Right renal pelvis (tissue), 4 donors: ENCODE measurements at regions not wholly inside any gene's neighbourhood (a gene's known extent, or its start where the extent isn't known, plus 50 kb on each side); places are given as distances from the start of the nearest gene placed in this dataset.

Experiments
- DNase-seq, 4 donors: peaks; one replicate each; pipeline ENCODE4 v3.0.0-alpha.2; 2013; ENCODE audit warnings: low read depth in 4 of 4, low spot score in 3 of 4, missing footprints in 1 of 4

DNA sequence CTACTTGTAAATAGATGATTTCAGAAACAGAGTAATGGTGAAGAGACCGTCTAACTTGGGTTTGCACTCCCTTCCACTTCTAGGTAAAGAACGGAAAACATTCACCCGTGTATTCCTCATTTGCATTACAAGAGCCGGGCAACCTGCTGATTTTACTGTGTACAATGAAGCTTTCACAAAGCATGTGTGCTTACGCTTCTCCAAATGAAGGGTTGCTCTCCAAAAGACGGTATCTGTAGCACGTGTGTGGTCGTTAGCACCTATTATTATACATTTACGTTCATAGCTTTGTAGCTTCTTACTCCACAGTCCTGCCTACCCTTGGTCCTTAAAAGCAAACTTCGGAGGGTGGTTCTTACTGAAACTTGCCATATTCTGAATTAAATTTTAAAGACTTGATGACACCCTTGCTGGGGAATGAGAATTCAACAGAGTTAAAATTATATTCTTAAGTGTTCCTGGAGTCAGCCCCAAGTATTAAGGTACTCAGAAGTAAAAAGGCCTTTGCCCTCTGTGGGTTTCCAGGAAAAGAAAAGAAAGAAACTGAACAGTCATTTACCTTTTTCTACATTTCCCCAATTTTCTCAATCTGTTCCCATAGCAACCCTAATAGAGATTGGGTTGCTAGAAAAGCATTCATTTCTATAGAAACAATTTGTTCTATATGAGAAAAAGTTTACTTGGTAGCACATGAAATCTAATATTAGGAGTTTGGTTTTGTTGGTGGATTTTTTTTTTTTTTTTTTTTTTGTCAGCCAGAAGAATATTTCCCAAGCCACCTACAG is 61.9 kb upstream of the KCNG1 start:
- DNase-seq, result no peak

DNA sequence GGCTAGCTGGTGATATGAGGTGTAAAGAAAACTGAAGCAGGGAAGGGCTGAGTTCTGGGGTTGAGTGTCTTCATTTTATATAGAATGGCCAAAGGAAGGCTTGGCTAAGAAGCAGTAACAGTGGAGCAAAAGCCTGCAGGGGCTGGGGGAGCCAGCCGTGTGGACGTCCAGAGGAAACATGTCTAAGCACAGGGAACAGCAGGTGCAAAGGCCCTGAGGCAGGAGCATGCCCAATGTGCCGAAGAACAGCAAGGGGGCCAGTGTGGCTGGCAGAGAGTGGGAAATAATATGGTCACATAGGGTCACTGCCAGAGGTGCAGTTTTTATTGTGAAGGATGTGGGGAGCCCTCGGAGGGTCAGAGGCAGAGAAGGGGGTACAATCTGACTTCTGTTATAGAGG is 60.5 kb upstream of the KCNG1 start:
- no peak for DNase-seq

DNA sequence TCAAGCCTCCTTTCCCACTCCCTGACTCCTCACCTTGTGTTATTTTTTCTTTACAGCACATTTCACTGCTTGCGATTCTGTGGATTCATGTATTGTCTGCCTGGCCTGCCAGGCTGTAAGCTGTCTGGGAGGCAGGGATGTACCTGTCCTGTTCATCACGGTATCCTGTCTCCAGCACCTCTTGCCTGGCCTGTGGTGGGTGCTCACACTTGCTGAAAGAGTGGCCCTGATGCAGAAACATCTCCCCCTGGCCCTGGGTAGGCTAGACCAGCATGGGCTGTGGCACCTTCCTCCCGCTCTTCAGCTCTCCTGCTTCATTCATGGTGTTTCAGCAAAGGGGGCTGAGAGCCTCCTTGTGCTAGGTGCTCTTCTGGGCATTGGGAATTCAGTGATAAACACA is 60.1 kb upstream of the KCNG1 start:
- no peak for DNase-seq

DNA sequence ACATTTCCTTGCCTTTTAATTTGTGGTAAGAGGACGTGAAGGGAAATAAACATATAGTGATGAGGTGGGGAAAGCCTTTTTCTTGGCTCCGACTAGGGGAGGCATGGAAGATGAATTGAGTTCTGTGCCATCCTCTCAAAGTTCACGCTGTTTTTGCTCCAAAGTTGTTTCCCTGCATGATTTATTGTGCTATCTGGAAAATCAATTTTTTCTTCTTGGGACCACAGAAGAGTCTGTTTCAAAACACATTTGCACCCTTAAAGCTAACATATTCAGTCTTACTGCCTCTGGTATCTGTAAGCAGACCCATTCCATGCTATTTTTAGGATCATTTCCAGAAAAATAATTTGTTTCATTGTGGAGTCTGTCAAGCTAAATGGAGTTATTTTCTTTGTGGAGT is 57.6 kb upstream of the KCNG1 start:
- no peak for DNase-seq

DNA sequence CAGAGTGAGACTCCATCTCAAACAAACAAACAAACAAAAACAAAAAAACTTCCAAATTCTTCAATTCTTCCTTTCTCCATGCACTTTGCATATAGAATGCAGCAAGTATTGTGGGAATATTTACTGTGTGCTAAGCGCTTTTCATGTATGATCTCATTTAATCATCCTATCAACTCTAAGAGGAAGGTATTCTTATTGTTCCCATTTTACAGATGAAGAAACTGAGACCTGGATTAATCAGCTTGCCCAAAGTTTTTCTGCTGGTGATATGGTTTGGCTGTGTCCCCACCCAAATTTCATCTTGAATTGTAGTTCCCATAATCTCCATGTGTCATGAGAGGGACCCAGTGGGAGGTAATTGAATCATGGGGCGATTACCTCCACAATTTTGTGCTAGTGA is 56.6 kb upstream of the KCNG1 start:
- no peak for DNase-seq

DNA sequence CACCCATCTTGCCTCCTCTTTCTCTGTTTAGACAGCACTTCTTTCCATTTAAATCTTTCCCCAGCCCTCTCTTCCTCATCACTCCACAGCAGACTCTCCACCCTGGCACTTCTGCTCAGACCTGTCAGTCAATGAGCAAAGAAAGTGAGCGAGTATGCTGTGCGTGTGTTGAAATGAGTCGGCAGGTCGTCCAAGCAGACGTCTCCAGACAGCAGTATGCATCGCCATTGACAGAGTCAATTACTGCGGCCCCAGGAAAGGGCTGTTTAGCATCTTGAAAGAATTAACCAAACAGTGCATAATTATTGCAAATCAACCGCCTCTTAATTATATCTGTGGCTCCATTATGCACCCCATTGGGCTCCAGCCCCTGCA is 54.8 kb upstream of the KCNG1 start:
- no peak for DNase-seq

DNA sequence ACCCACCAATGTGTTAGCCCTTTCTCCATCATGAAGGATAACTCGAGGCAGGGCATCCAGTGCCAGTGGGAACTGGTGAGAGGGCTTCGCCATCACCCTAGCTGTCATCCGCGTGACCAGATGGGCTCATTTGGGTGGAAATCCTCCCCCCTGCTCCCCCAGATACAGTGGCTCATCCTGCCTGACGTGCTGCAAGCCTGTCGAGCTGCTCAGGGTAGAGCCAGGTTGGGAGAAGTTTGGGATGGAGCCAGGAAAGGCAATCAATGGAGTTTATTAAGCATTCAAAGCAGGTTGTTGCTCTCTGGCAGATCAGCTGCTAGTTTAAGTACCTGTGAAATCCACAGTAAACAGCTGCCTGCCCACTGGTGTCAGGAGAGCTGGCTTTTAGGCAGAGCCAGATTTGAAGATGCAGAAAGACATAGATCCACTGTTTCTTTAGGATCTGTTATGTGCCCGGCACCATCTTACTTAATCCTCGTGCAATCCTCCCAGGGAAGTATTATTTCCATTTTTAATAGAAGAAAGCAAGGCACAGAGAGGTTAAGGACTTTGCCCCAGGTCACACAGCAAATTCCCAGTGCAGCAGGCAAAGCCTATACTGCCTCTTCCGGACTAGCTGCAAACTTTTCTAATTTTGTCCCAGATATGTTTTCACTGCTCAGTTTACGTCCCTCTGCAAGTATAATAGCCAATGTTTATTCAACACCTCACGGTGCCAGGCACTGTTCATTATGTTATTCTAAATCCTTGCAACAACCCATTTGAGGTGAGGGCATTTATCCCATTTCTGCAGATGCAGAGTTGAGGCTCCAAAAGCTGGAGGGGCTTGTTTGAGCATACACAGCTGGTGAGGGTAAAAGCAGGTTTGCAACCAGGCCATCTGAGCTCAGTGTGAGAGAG is 54.1 kb upstream of the KCNG1 start:
- no peak for DNase-seq

DNA sequence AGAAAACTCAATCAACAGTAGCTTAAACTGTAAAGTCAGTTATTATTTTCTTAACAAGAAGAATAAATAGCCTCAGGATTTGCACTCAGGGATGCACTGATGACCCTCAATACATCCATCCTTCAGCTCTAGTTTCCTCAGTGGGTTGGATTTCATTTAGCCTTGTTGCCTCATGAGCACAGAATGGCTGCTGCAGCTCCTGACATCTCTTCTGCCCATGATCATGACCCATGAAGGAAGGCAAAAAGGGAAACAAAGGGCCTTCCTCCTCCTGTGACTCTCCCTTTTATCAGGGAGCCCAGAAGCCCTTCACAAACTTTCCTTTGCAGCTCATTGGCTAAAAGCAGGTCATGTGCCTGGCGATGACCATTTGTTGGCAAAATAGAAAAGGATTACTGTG is 51.2 kb upstream of the KCNG1 start:
- DNase-seq, result no peak
